ENCODE measurements at regions not wholly inside any gene's neighbourhood (a gene's known extent, or its start where the extent isn't known, plus 50 kb on each side); places are given as distances from the start of the nearest gene placed in this dataset.

DNA sequence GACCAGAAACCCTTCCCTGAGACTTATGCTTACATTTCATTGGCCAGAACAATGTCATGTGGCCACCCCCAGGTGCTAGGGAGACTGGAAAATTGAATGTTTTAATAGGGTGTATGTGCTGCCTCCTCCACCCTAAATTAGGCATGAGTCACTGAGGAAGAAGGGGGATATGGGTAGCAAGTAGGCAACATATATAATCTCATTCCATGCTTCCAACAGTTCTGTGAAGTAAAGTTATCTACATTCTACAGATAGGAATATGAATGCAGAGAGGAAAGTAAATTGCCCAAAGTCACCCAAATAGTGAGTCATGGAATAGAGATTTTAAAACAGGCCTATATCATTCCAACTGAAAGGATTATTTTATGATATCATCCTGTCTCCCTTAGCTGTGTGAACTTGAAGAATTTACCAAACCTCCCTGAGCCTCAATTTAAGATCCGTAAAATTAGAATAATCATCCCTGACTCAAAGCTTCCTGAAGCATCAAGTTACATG, 168.6 kb upstream of the FGGY start:
- Histone ChIP-seq H3K4me1 (no peaks in the 10 kb centered on the region), H3K4me3 (no peak overlapping the region), H3K9me3 (no peaks in the 10 kb centered on the region), H3K36me3 (no peaks in the 10 kb centered on the region), H3K27ac (no peak overlapping the region), H3K27me3 (no peaks in the 10 kb centered on the region)
- DNase-seq (ENCODE audit: low spot score in 2 of 2): no peak
- TF ChIP-seq, protein P1, sequence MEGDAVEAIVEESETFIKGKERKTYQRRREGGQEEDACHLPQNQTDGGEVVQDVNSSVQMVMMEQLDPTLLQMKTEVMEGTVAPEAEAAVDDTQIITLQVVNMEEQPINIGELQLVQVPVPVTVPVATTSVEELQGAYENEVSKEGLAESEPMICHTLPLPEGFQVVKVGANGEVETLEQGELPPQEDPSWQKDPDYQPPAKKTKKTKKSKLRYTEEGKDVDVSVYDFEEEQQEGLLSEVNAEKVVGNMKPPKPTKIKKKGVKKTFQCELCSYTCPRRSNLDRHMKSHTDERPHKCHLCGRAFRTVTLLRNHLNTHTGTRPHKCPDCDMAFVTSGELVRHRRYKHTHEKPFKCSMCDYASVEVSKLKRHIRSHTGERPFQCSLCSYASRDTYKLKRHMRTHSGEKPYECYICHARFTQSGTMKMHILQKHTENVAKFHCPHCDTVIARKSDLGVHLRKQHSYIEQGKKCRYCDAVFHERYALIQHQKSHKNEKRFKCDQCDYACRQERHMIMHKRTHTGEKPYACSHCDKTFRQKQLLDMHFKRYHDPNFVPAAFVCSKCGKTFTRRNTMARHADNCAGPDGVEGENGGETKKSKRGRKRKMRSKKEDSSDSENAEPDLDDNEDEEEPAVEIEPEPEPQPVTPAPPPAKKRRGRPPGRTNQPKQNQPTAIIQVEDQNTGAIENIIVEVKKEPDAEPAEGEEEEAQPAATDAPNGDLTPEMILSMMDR (IDR thresholded peaks at IDR 0.05): no peak
- TF ChIP-seq POLR2A (IDR thresholded peaks at IDR 0.05) (no peak), EP300 (IDR thresholded peaks at IDR 0.05) (no peak)
- WGBS, 2 donors: 68 to 74% methylated on average over 1 of the region's 1 CpG

GRCh38 chr1:59128784-59129227, 168.1 kb upstream of the FGGY start:
- Histone ChIP-seq H3K27me3 (no peaks in the 10 kb centered on the region), H3K4me1 (no peaks in the 10 kb centered on the region), H3K9me3 (no peaks in the 10 kb centered on the region), H3K4me3 (no peak overlapping the region), H3K36me3 (no peaks in the 10 kb centered on the region), H3K27ac (no peak overlapping the region)
- no peak for TF ChIP-seq EP300 (IDR thresholded peaks at IDR 0.05)
- no peak for DNase-seq (ENCODE audit: low spot score in 2 of 2)
- WGBS, 2 donors: 60 to 72% methylated on average over 4 of the region's 4 CpGs

DNA sequence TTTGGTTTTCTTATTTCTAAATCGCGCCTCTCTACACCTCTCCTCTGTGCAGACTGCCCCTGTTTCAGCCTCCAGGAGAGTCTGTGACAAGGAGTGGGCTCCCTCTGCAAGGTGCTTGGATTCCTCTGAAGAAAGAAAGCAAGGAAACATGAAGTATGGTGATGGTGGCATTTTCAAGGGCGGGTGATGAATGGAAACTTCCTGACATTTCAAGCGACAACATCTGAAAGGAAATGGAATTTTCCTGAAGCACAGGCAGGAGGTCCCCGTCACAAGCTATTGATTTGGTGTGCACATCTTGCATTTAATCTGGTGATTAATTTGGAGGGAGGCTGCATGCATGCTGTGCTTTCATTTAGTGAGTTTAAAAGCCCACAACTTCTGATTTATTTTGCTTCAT, 164.6 kb upstream of the FGGY start:
- Histone ChIP-seq H3K27me3 (no peaks in the 10 kb centered on the region), H3K36me3 (no peaks in the 10 kb centered on the region), H3K4me1 (no peaks in the 10 kb centered on the region), H3K4me3 (no peak overlapping the region), H3K9me3 (no peaks in the 10 kb centered on the region), H3K27ac (no peak overlapping the region)
- no peak for DNase-seq (ENCODE audit: low spot score in 2 of 2)
- TF ChIP-seq EP300 (IDR thresholded peaks at IDR 0.05) (no peak), POLR2A (IDR thresholded peaks at IDR 0.05) (no peak)
- TF ChIP-seq, protein P1 (IDR thresholded peaks at IDR 0.05): no peak
- WGBS, 2 donors: 63 to 73% methylated on average over 5 of the region's 5 CpGs

DNA sequence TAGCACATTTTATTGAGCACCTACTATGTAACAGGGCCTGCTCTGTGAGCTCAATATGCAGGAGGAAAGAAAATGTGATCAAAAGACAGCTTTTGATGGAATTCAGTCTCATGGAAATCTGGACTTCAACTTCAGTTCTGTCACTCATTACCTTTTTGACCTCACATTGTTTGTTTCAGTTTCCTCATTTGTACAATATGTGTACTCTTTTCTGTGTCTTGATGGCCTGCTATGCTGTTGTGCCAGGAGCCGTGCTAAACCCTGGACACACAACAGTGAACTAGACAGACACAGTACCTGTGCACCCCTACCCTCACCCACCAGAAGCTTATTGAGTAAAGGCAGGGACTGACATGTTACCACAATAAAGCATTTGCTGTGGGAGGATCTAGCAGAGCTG, 162.9 kb upstream of the FGGY start:
- Histone ChIP-seq H3K4me1 (no peaks in the 10 kb centered on the region), H3K9me3 (no peaks in the 10 kb centered on the region), H3K36me3 (no peaks in the 10 kb centered on the region), H3K4me3 (no peak overlapping the region), H3K27ac (no peak overlapping the region), H3K27me3 (no peaks in the 10 kb centered on the region)
- WGBS, 2 donors: 86% methylated on average over 1 of the region's 1 CpG
- no peak for DNase-seq (ENCODE audit: low spot score in 2 of 2)
- no peak for TF ChIP-seq POLR2A (IDR thresholded peaks at IDR 0.05)
- no peak for TF ChIP-seq EP300 (IDR thresholded peaks at IDR 0.05)
- TF ChIP-seq, protein P1 (IDR thresholded peaks at IDR 0.05): no peak

DNA sequence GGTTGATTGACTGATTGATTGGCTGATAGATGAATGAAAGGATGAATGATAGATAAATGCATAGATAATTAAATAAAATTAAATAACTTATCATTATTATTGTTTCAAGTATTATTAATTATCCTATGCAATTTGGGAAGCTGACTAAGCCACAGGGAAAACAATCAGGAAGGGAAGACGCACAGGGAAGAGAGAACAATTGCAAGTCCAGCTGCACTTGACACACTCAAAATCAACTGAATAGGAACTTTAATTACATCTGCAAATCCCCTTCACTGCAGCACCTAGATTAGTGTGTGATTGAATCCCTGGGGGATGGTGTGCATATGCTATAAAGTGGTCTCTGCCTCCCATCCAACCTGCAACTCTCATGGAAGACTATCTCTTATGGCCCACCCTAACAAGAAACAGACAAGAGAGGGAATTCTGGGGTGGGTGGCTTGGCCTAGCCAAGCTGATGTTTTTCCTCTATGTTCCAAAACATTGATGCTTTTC, 161.1 kb upstream of the FGGY start:
- Histone ChIP-seq H3K36me3 (no peaks in the 10 kb centered on the region), H3K4me3 (no peak overlapping the region), H3K4me1 (no peaks in the 10 kb centered on the region), H3K9me3 (no peaks in the 10 kb centered on the region), H3K27ac (no peak overlapping the region), H3K27me3 (no peaks in the 10 kb centered on the region)
- WGBS, 2 donors: 96 to 97% methylated on average over 1 of the region's 1 CpG
- no peak for DNase-seq (ENCODE audit: low spot score in 2 of 2)
- no peak for TF ChIP-seq EP300 (IDR thresholded peaks at IDR 0.05)
- TF ChIP-seq, protein P1 (IDR thresholded peaks at IDR 0.05): no peak
- no peak for TF ChIP-seq POLR2A (IDR thresholded peaks at IDR 0.05)

Data from tibial nerve (tissue), 4 donors.